ENCODE measurements at regions not wholly inside any gene's neighbourhood (a gene's known extent, or its start where the extent isn't known, plus 50 kb on each side); places are given as distances from the start of the nearest gene placed in this dataset.
"Not testable (repeated sequence)": the region's sequence is repeated elsewhere in the genome, so short reads cannot be mapped to it uniquely, and the experiment has no call there.

- H3K4me3 Mint-ChIP-seq = no peak overlapping the region
- no peak overlapping the region for H3K27ac Mint-ChIP-seq
- intact Hi-C loops (cut with micrococcal nuclease) = no loop called here
- DNase-seq (ENCODE audit: low spot score) = no peak
- no peaks in the 10 kb centered on the region for H3K36me3 Mint-ChIP-seq (ENCODE audit: low read depth)
- H3K4me1 Mint-ChIP-seq (ENCODE audit: low read depth) = no peaks in the 10 kb centered on the region
- H3K27me3 Mint-ChIP-seq (ENCODE audit: insufficient read depth) = peaks cover 9% of the 10 kb centered on the region
- no peaks in the 10 kb centered on the region for H3K9me3 Mint-ChIP-seq
Measured at GRCh38 chr20:4465212-4465611, 216.1 kb upstream of the ADRA1D start.

DNA sequence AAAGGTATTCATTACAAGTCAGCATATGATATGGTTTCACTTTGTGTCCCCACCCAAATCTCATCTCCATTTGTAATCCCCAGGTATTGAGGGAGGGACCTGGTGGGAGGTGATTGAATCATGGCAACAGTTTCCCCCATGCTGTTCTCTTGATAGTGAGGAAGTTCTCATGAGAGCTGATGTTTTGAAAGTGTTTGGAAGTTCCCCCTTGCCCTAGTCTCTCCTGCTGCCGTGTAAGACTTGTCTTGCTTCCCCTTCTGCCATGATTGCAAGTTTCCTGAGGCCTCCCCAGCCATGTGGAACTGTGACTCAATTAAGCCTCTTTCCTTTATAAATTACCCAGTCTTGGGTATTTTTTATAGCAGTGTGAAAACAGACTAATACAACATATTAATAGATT, 213.7 kb upstream of the ADRA1D start:
- H3K9me3 Mint-ChIP-seq; H3K4me3 Mint-ChIP-seq; DNase-seq (ENCODE audit: low spot score); H3K27me3 Mint-ChIP-seq (ENCODE audit: insufficient read depth); H3K36me3 Mint-ChIP-seq (ENCODE audit: low read depth); intact Hi-C loops (cut with micrococcal nuclease); H3K27ac Mint-ChIP-seq; H3K4me1 Mint-ChIP-seq (ENCODE audit: low read depth): not testable (repeated sequence)

DNA sequence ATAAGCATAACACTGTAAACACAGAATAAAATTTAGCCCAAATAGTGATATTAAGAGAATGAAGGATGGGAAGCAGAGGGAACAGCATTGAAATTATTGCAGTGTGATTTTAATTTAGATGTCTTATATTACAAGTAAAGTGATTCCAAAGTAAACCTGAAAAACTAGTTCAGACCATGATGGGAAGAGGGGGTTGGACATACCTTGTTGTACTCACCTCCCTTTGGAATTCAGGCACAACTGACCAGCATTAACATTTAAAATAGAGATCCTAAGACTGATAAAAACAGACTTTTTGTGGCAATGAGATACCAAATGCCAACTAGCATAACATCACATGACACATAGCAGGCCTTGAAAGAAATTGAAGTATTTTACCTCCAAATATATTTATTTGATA, 210.0 kb upstream of the ADRA1D start:
- intact Hi-C loops (cut with micrococcal nuclease) = no loop called here
- no peak for DNase-seq (ENCODE audit: low spot score)
- H3K9me3 Mint-ChIP-seq = no peaks in the 10 kb centered on the region
- H3K27me3 Mint-ChIP-seq (ENCODE audit: insufficient read depth) = peaks cover 3% of the 10 kb centered on the region
- no peak overlapping the region for H3K4me3 Mint-ChIP-seq
- H3K4me1 Mint-ChIP-seq (ENCODE audit: low read depth) = no peaks in the 10 kb centered on the region
- no peaks in the 10 kb centered on the region for H3K36me3 Mint-ChIP-seq (ENCODE audit: low read depth)
- H3K27ac Mint-ChIP-seq = no peak overlapping the region

- no peak for DNase-seq (ENCODE audit: low spot score)
- H3K27me3 Mint-ChIP-seq (ENCODE audit: insufficient read depth) = peaks cover 3% of the 10 kb centered on the region
- H3K9me3 Mint-ChIP-seq = no peaks in the 10 kb centered on the region
- intact Hi-C loops (cut with micrococcal nuclease) = no loop called here
- no peaks in the 10 kb centered on the region for H3K4me1 Mint-ChIP-seq (ENCODE audit: low read depth)
- H3K27ac Mint-ChIP-seq = no peak overlapping the region
- H3K4me3 Mint-ChIP-seq = no peak overlapping the region
- H3K36me3 Mint-ChIP-seq (ENCODE audit: low read depth) = no peaks in the 10 kb centered on the region
Measured at GRCh38 chr20:4457566-4458543, 208.8 kb upstream of the ADRA1D start.

DNA sequence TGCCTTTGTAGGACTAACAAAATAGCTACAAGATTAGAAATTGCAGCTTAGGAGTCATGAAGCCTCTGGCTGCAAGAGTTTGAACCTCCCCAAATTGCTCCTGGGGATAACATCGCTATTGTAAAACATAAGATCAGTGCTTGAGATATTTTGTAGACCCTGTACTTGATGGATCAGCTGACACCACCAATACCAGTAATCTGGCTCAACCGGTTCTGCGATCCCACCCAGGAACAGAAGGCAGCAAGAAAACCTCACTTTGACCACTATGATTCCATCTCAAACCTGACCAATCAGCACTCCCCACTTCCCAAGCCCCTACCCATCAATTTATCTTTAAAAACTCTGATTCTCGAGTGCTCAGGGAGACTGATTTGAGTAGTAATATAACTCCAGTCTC, 206.9 kb upstream of the ADRA1D start:
- Mint-ChIP-seq H3K4me3 (no peak overlapping the region), H3K4me1 (ENCODE audit: low read depth) (no peaks in the 10 kb centered on the region), H3K9me3 (no peaks in the 10 kb centered on the region), H3K36me3 (ENCODE audit: low read depth) (no peaks in the 10 kb centered on the region), H3K27me3 (ENCODE audit: insufficient read depth) (no peaks in the 10 kb centered on the region), H3K27ac (no peak overlapping the region)
- DNase-seq (ENCODE audit: low spot score) = no peak
- intact Hi-C loops (cut with micrococcal nuclease) = no loop called here

- H3K27ac Mint-ChIP-seq = no peak overlapping the region
- no peak overlapping the region for H3K4me3 Mint-ChIP-seq
- H3K27me3 Mint-ChIP-seq (ENCODE audit: insufficient read depth) = no peaks in the 10 kb centered on the region
- no peaks in the 10 kb centered on the region for H3K36me3 Mint-ChIP-seq (ENCODE audit: low read depth)
- no peak for DNase-seq (ENCODE audit: low spot score)
- no peaks in the 10 kb centered on the region for H3K9me3 Mint-ChIP-seq
- intact Hi-C loops (cut with micrococcal nuclease) = no loop called here
- H3K4me1 Mint-ChIP-seq (ENCODE audit: low read depth) = no peaks in the 10 kb centered on the region
Measured at GRCh38 chr20:4455301-4455701, 206.2 kb upstream of the ADRA1D start.

DNA sequence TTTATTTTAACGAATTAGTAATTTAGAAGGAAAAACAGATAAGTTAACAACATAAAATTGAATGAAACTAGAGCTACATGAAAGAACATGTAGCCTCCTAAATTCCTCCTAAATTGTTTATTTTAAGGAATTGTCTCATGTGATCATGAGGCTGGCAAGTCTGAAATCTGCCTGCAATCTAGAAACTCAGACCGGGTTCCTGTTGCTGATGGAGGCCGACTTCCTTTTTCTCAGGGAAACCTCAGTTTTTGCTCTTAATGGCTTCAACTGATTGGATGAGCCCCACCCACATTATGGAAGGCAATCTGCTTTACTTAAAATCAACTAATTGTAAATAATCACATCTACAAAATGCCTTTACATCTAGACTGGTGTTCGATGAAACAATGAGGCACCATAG, 205.0 kb upstream of the ADRA1D start:
- H3K9me3 Mint-ChIP-seq = no peaks in the 10 kb centered on the region

GRCh38 chr20:4453359-4453758, 204.3 kb upstream of the ADRA1D start:
- intact Hi-C loops (cut with micrococcal nuclease) = no loop called here
- no peak for DNase-seq (ENCODE audit: low spot score)
- no peaks in the 10 kb centered on the region for H3K4me1 Mint-ChIP-seq (ENCODE audit: low read depth)
- no peaks in the 10 kb centered on the region for H3K36me3 Mint-ChIP-seq (ENCODE audit: low read depth)
- no peak overlapping the region for H3K4me3 Mint-ChIP-seq
- no peaks in the 10 kb centered on the region for H3K9me3 Mint-ChIP-seq
- H3K27ac Mint-ChIP-seq = no peak overlapping the region
- peaks cover under 1% of the 10 kb centered on the region for H3K27me3 Mint-ChIP-seq (ENCODE audit: insufficient read depth)

More for the DNA sequence above, 205.0 kb upstream of the ADRA1D start:
- no peak overlapping the region for H3K27ac Mint-ChIP-seq
- DNase-seq (ENCODE audit: low spot score) = no peak
- no peaks in the 10 kb centered on the region for H3K27me3 Mint-ChIP-seq (ENCODE audit: insufficient read depth)
- H3K4me1 Mint-ChIP-seq (ENCODE audit: low read depth) = no peaks in the 10 kb centered on the region
- no peak overlapping the region for H3K4me3 Mint-ChIP-seq
- intact Hi-C loops (cut with micrococcal nuclease) = no loop called here
- H3K36me3 Mint-ChIP-seq (ENCODE audit: low read depth) = no peaks in the 10 kb centered on the region

DNA sequence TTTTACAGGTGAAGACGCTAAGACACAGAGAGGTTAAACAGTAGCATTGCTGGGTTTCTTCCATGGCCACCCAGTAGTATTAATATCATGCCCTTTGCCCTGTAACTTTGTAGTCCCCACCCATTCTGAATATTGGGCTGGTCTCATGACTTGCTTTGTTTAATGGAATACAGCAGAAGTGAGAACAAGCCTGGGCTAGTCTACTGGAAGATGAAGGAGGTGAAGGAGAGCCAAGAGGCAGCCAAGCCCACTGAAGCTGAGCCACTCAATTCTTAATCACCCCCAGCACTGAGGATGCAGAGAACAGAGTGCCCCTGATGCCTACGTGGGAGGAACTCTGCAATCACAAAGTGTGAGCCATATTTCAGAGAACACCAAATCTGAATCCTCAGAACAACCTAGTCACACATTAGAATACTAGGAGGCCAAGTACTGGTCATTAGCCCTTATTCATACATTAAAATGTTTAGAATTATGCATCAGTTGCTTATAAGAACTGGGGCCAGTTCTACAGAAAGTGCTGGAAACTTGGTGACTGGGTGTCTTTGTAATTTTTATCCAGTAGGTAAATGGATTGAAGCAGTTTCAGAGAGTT, 202.5 kb upstream of the ADRA1D start:
- Mint-ChIP-seq H3K9me3 (no peaks in the 10 kb centered on the region), H3K4me3 (no peak overlapping the region), H3K27me3 (ENCODE audit: insufficient read depth) (peaks cover 3% of the 10 kb centered on the region), H3K27ac (no peak overlapping the region), H3K36me3 (ENCODE audit: low read depth) (no peaks in the 10 kb centered on the region), H3K4me1 (ENCODE audit: low read depth) (no peaks in the 10 kb centered on the region)
- intact Hi-C loops (cut with micrococcal nuclease) = no loop called here
- no peak for DNase-seq (ENCODE audit: low spot score)

DNA sequence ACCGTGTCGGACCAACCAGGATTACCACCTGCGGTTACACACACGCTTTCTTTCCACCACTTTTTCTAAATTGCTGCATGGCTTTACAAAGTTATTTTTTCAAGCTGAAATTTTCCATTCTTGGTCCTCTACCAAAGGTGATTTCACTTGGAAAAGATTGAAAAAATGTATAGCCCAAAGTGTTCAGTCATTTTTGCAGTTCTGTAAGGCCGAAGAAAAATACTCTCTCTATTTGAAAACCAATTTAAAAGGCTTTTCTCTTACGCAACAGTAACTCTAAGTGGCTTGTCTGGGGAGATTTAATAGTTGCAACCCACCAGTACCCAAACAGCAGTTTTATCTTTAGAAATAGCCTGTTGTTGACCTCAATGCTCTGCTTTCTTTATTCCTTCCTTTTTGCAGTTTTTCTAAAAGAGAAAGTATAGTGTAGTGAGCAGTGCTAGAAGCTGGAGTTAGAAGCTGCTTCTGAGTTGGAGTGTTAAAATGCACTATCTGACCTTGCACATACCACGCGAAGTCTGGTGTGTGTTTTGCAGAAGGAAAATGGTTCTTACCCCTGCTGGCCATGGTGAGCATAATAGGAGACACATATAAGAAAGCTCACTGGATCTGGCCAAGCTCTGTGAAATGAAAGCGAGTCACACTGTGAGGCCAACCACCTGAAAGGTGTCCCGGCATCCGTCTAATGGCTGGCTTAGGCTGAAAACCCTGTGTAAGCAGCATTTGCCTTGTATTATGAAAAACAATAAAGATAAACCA, 201.0 kb upstream of the ADRA1D start:
- Mint-ChIP-seq H3K4me3 (no peak overlapping the region), H3K27ac (no peak overlapping the region), H3K27me3 (ENCODE audit: insufficient read depth) (peaks cover 6% of the 10 kb centered on the region), H3K4me1 (ENCODE audit: low read depth) (no peaks in the 10 kb centered on the region), H3K36me3 (ENCODE audit: low read depth) (no peaks in the 10 kb centered on the region), H3K9me3 (no peaks in the 10 kb centered on the region)
- intact Hi-C loops (cut with micrococcal nuclease) = no loop called here
- DNase-seq (ENCODE audit: low spot score) = no peak

- intact Hi-C loops (cut with micrococcal nuclease) = no loop called here
- Mint-ChIP-seq H3K4me1 (ENCODE audit: low read depth) (no peaks in the 10 kb centered on the region), H3K36me3 (ENCODE audit: low read depth) (no peaks in the 10 kb centered on the region), H3K4me3 (no peak overlapping the region), H3K27me3 (ENCODE audit: insufficient read depth) (peaks cover 10% of the 10 kb centered on the region), H3K27ac (no peak overlapping the region), H3K9me3 (no peaks in the 10 kb centered on the region)
- DNase-seq (ENCODE audit: low spot score) = no peak
Measured at GRCh38 chr20:4445784-4446183, 196.7 kb upstream of the ADRA1D start.

DNA sequence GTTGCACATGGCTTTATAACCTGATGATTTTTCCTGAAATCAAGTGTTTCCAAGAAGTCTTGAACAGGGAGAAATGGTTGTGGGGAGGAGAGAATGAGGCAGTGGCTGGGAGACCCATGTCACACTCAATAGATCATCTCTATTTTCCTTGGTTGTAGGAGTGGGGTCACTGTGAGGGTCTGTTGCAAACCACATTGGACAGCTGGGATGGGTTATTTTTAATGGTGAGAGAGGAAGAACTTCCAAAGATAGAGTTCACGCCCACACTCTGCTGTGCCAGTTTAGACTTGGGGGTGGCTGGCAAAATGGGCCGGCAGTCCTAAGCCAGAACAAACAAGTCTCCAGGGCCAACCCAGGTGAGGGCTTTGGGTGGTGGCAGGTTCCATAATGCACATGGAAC, 196.2 kb upstream of the ADRA1D start:
- H3K27me3 Mint-ChIP-seq (ENCODE audit: insufficient read depth) = peaks cover 10% of the 10 kb centered on the region
- H3K36me3 Mint-ChIP-seq (ENCODE audit: low read depth) = no peaks in the 10 kb centered on the region

DNA sequence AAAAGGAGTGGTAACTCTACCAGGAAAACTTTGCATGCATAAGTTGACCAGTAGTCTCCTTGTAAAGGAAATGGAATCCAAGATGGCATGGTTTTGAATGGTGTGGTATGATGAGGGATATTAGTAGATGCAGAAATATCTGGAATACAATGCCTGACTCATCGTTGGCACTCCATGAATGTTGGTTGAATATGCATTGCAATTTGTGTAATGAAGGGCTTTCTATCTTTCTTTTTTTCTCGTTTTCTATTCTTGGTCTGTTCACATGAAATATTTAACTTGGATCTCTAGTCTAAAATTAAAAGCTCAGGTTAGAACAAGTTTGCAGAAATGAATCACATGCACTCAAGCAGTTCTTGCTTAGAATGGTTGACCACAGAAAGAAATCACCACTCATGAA, 195.3 kb upstream of the ADRA1D start:
- intact Hi-C loops (cut with micrococcal nuclease) = no loop called here
- no peak overlapping the region for H3K4me3 Mint-ChIP-seq
- no peak for DNase-seq (ENCODE audit: low spot score)
- no peaks in the 10 kb centered on the region for H3K4me1 Mint-ChIP-seq (ENCODE audit: low read depth)
- no peaks in the 10 kb centered on the region for H3K9me3 Mint-ChIP-seq
- H3K27me3 Mint-ChIP-seq (ENCODE audit: insufficient read depth) = peaks cover 10% of the 10 kb centered on the region
- no peaks in the 10 kb centered on the region for H3K36me3 Mint-ChIP-seq (ENCODE audit: low read depth)
- no peak overlapping the region for H3K27ac Mint-ChIP-seq

More for the DNA sequence above, 196.2 kb upstream of the ADRA1D start:
- Mint-ChIP-seq H3K4me3 (no peak overlapping the region), H3K27ac (no peak overlapping the region), H3K4me1 (ENCODE audit: low read depth) (no peaks in the 10 kb centered on the region), H3K9me3 (no peaks in the 10 kb centered on the region)
- DNase-seq (ENCODE audit: low spot score) = no peak
- intact Hi-C loops (cut with micrococcal nuclease) = no loop called here

Measured in activated T-helper 1 cell treated with anti-CD3 and anti-CD28 coated beads, Interleukin-12 subunit alpha, Interleukin-12 subunit beta, Interleukin-2, Interleukin-4 antibody, amounts not matched to agents 30 ng/mL and 10 ng/mL and 1 ng/mL, durations not matched to agents 14 hours and 24 hours and 36 hours (primary cell).